NB4 (cell line): ENCODE measurements at regions not wholly inside any gene's neighbourhood (a gene's known extent, or its start where the extent isn't known, plus 50 kb on each side); places are given as distances from the start of the nearest gene placed in this dataset.

Experiments used
- DNase-seq: peaks from one replicate; pipeline ENCODE4 v3.0.0; 2010; ENCODE audit warnings: low read depth
- H3K4me3 ChIP-seq: one replicate; pipeline ENCODE4 v1.5.1; 2011; ENCODE audit warnings: mild to moderate bottlenecking, low read depth, low read length, moderate library complexity
- CTCF ChIP-seq: IDR thresholded peaks from one replicate; pipeline ENCODE4 v1.5.1; 2012; ENCODE audit warnings: low read depth, low read length
- MAX ChIP-seq: IDR thresholded peaks from 2 replicates; pipeline ENCODE4 v1.6.1; 2011; ENCODE audit warnings: low read depth, low read length
- MYC ChIP-seq: IDR thresholded peaks from 2 replicates; pipeline ENCODE4 v1.6.1; 2011; ENCODE audit warnings: low read depth, low read length
- POLR2A ChIP-seq: IDR thresholded peaks from 2 replicates; pipeline ENCODE4 v1.6.1; 2011; ENCODE audit warnings: mild to moderate bottlenecking; ENCODE audit not compliant: insufficient read length; ENCODE audit errors: extremely low read depth

- TF ChIP-seq MYC (no peak), CTCF (no peak), POLR2A (no peak), MAX (no peak)
- H3K4me3 ChIP-seq, result no peak overlapping the region
- no peak for DNase-seq
Observed at GRCh38 chr12:28828318-28828717, 320.8 kb upstream of the FAR2 start.

GRCh38 chr12:28830491-28830890 is 318.6 kb upstream of the FAR2 start:
- no peak for DNase-seq
- TF ChIP-seq POLR2A, result no peak
- TF ChIP-seq MYC, result no peak
- TF ChIP-seq CTCF, result no peak
- no peak for TF ChIP-seq MAX
- no peak overlapping the region for H3K4me3 ChIP-seq

GRCh38 chr12:28844718-28845117 is 304.4 kb upstream of the FAR2 start:
- H3K4me3 ChIP-seq, result no peak overlapping the region
- no peak for DNase-seq
- TF ChIP-seq POLR2A, result no peak
- no peak for TF ChIP-seq MAX
- TF ChIP-seq CTCF, result no peak
- TF ChIP-seq MYC, result no peak

- H3K4me3 ChIP-seq, result no peak overlapping the region
- DNase-seq, result no peak
- no peak for TF ChIP-seq MYC
- no peak for TF ChIP-seq CTCF
- no peak for TF ChIP-seq POLR2A
- TF ChIP-seq MAX, result no peak
Observed at GRCh38 chr12:28851781-28852180, 297.3 kb upstream of the FAR2 start.

GRCh38 chr12:28855761-28856310 is 293.2 kb upstream of the FAR2 start:
- TF ChIP-seq CTCF (no peak), POLR2A (no peak)
- no peak for DNase-seq
- H3K4me3 ChIP-seq, result no peak overlapping the region

- no peak overlapping the region for H3K4me3 ChIP-seq
- no peak for TF ChIP-seq POLR2A
- no peak for TF ChIP-seq MAX
- no peak for TF ChIP-seq MYC
- TF ChIP-seq CTCF, result no peak
- no peak for DNase-seq
Observed at GRCh38 chr12:28857369-28857768, 291.7 kb upstream of the FAR2 start.
